Loucy (cell line): ENCODE measurements at regions not wholly inside any gene's neighbourhood (a gene's known extent, or its start where the extent isn't known, plus 50 kb on each side); places are given as distances from the start of the nearest gene placed in this dataset.

ENCODE experiments used
- H2AFZ ChIP-seq: fragments of 200-600 bp; sonication (generic); 2 replicates; pipeline ENCODE4 v1.6.0; 2016; ENCODE audit warnings: antibody characterized with exemption, mild to moderate bottlenecking, low read length, moderate library complexity
- H3F3A ChIP-seq: fragments of 200-600 bp; 2 replicates; pipeline ENCODE4 v1.6.0; 2016; ENCODE audit warnings: antibody characterized with exemption, low read depth, mild to moderate bottlenecking
- H3K27me3 ChIP-seq: fragments of 200-600 bp; sonication (generic); 2 replicates; pipeline ENCODE4 v1.6.1; 2014; ENCODE audit warnings: low read length, mild to moderate bottlenecking; ENCODE audit not compliant: insufficient read depth, poor library complexity, severe bottlenecking
- H3K36me3 ChIP-seq: fragments of 200-600 bp; sonication (generic); 2 replicates; pipeline ENCODE4 v1.6.1; 2016; ENCODE audit warnings: low read length; ENCODE audit not compliant: insufficient read depth
- H3K4me1 ChIP-seq: fragments of 200-600 bp; sonication (generic); 2 replicates; pipeline ENCODE4 v1.5.1; 2014; ENCODE audit warnings: low read length, mild to moderate bottlenecking; ENCODE audit not compliant: insufficient read depth, poor library complexity, severe bottlenecking
- H3K4me2 ChIP-seq: fragments of 200-600 bp; sonication (generic); 2 replicates; pipeline ENCODE4 v1.6.0; 2014; ENCODE audit warnings: antibody characterized with exemption, low read length, low read depth, mild to moderate bottlenecking; ENCODE audit not compliant: poor library complexity, severe bottlenecking
- H3K4me3 ChIP-seq: fragments of 200-600 bp; sonication (generic); 2 replicates; pipeline ENCODE4 v1.5.1; 2014; ENCODE audit warnings: low read length, mild to moderate bottlenecking, mixed read lengths; ENCODE audit not compliant: poor library complexity, severe bottlenecking
- H3K79me2 ChIP-seq: fragments of 200-600 bp; sonication (generic); 2 replicates; pipeline ENCODE4 v1.6.1; 2014; ENCODE audit warnings: low read length; ENCODE audit not compliant: insufficient read depth
- H3K9ac ChIP-seq: fragments of 200-600 bp; sonication (generic); 2 replicates; pipeline ENCODE4 v1.6.0; 2014; ENCODE audit warnings: mild to moderate bottlenecking, low read depth, low read length, moderate library complexity; ENCODE audit not compliant: poor library complexity, severe bottlenecking
- H3K9me2 ChIP-seq: fragments of 200-600 bp; sonication (generic); replicated peaks from 2 replicates; pipeline ENCODE4 v1.6.1; 2016; ENCODE audit warnings: low read depth, low read length, mixed read lengths
- H3K9me3 ChIP-seq: fragments of 200-600 bp; sonication (generic); 2 replicates; pipeline ENCODE4 v1.6.1; 2014; ENCODE audit warnings: mild to moderate bottlenecking, antibody characterized with exemption, low read length, low read depth; ENCODE audit not compliant: insufficient read depth
- H4K20me1 ChIP-seq: fragments of 200-600 bp; sonication (generic); 2 replicates; pipeline ENCODE4 v1.6.0; 2014; ENCODE audit warnings: antibody characterized with exemption, low read length, mild to moderate bottlenecking; ENCODE audit not compliant: insufficient read depth, poor library complexity, severe bottlenecking
- EZH2phosphoT487 ChIP-seq: fragments of 200-600 bp; IDR thresholded peaks from 2 replicates; pipeline ENCODE4 v1.6.1; 2018; ENCODE audit warnings: antibody characterized with exemption, mild to moderate bottlenecking, moderate library complexity, borderline replicate concordance
- TF ChIP-seq, protein P1 (sequence below): fragments of 200-600 bp; sonication (generic); conservative IDR thresholded peaks from 2 replicates; pipeline ENCODE4 v1.5.1; 2014; ENCODE audit warnings: mild to moderate bottlenecking, antibody characterized with exemption, low read length

DNA sequence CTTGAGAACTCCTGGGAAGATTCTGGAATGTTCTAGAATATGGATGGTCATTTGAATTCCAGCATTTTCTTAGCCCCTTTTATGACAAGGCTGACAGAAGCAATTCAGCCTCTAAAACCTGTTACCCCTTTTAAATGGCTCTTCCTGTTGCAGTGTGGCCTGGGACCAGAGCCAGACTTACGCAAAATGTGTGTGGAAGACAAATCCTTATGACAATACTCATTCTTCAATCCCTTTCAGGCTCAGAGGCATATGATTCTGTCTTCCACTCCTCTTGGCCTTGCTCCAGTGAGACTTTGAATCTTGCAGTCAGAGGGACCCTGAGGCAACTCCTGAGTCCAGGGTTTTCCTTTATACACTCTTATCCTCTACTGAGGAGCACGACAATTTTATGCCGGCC lies 287.0 kb downstream of the CLIC5 start:
- no peak overlapping the region for H3K4me3 ChIP-seq
- H3K4me1 ChIP-seq = no peaks in the 10 kb centered on the region
- H2AFZ ChIP-seq = no peak overlapping the region
- no peak overlapping the region for H3K4me2 ChIP-seq
- TF ChIP-seq EZH2phosphoT487 = no peak
- TF ChIP-seq, protein P1, sequence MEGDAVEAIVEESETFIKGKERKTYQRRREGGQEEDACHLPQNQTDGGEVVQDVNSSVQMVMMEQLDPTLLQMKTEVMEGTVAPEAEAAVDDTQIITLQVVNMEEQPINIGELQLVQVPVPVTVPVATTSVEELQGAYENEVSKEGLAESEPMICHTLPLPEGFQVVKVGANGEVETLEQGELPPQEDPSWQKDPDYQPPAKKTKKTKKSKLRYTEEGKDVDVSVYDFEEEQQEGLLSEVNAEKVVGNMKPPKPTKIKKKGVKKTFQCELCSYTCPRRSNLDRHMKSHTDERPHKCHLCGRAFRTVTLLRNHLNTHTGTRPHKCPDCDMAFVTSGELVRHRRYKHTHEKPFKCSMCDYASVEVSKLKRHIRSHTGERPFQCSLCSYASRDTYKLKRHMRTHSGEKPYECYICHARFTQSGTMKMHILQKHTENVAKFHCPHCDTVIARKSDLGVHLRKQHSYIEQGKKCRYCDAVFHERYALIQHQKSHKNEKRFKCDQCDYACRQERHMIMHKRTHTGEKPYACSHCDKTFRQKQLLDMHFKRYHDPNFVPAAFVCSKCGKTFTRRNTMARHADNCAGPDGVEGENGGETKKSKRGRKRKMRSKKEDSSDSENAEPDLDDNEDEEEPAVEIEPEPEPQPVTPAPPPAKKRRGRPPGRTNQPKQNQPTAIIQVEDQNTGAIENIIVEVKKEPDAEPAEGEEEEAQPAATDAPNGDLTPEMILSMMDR = no peak
- H3K9me2 ChIP-seq = no peaks in the 10 kb centered on the region
- no peak overlapping the region for H3K9ac ChIP-seq
- H3F3A ChIP-seq = no peaks in the 10 kb centered on the region
- no peaks in the 10 kb centered on the region for H3K27me3 ChIP-seq
- no peaks in the 10 kb centered on the region for H3K9me3 ChIP-seq
- no peaks in the 10 kb centered on the region for H3K36me3 ChIP-seq
- no peaks in the 10 kb centered on the region for H3K79me2 ChIP-seq
- no peaks in the 10 kb centered on the region for H4K20me1 ChIP-seq

DNA sequence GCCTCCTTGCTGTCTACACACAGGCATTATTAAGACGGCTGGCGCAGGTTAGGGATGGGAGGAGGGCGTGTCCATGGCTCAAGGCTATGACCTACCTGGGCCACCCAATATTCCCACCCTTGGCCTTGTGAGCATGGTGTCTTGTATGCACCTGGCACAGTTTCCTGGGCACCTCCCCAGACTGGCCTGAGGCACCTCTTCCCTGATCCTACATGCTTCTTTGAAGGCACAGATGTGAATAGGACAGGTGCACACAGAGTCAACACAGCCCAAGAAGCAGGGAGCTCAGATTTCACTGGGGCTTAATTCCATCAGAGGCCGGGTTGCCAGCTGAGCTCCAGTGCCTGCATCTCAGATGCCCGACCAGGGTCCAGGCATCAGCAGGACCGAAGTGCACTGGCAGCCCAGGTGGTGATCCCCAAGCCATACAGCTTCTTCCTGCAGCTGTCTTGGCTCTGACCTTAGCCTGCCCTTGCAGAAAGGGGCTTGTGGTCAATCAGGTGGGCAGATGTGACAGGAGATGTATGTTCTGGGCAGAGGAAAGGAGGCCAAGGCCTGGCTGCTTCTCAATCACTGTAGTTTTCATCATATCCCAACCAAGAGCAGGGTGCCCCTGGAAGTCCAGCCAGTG lies 287.7 kb downstream of the CLIC5 start:
- no peak for TF ChIP-seq EZH2phosphoT487
- TF ChIP-seq, protein P1 = no peak
- no peak overlapping the region for H3K4me3 ChIP-seq
- H3K27me3 ChIP-seq = no peaks in the 10 kb centered on the region
- no peak overlapping the region for H2AFZ ChIP-seq
- H3K9me3 ChIP-seq = 0 out of 2 replicates have a peak, but pooled peaks cover 3% of the 10 kb centered on the region
- no peaks in the 10 kb centered on the region for H4K20me1 ChIP-seq
- H3K4me1 ChIP-seq = no peaks in the 10 kb centered on the region
- no peaks in the 10 kb centered on the region for H3K9me2 ChIP-seq
- H3K4me2 ChIP-seq = no peak overlapping the region
- no peaks in the 10 kb centered on the region for H3K79me2 ChIP-seq
- no peak overlapping the region for H3K9ac ChIP-seq
- no peaks in the 10 kb centered on the region for H3F3A ChIP-seq
- no peaks in the 10 kb centered on the region for H3K36me3 ChIP-seq

DNA sequence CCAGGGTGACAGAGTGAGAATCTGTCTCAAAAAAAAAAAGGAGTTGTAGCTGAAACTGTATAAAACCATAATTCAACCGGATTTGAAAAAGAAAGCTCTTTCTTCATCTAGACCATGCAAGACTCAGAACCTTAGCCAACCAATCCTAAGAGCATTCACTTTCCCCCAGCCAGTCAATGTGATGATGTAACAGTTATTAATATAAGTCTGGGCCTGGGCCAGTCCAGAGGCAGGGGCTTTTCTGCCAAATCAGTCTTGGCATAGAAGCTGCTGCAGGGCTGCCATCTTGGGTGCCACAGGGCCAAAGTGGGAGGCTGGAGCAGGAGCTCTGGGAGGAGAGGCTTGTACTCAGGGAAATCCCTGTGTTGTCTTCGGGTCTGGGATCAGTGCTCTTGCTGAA lies 288.4 kb downstream of the CLIC5 start:
- no peak overlapping the region for H3K4me3 ChIP-seq
- no peak overlapping the region for H3K9ac ChIP-seq
- no peaks in the 10 kb centered on the region for H3K27me3 ChIP-seq
- no peaks in the 10 kb centered on the region for H3K4me1 ChIP-seq
- H3K9me2 ChIP-seq = no peaks in the 10 kb centered on the region
- no peaks in the 10 kb centered on the region for H3K36me3 ChIP-seq
- no peaks in the 10 kb centered on the region for H4K20me1 ChIP-seq
- no peaks in the 10 kb centered on the region for H3F3A ChIP-seq
- no peak overlapping the region for H3K4me2 ChIP-seq
- H3K9me3 ChIP-seq = 0 out of 2 replicates have a peak, but pooled peaks cover 3% of the 10 kb centered on the region
- no peak for TF ChIP-seq EZH2phosphoT487
- TF ChIP-seq, protein P1 = no peak
- H2AFZ ChIP-seq = no peak overlapping the region
- H3K79me2 ChIP-seq = no peaks in the 10 kb centered on the region
